ENCODE measurements at regions not wholly inside any gene's neighbourhood (a gene's known extent, or its start where the extent isn't known, plus 50 kb on each side); places are given as distances from the start of the nearest gene placed in this dataset.

- Histone ChIP-seq H3K4me1 (no peaks in the 10 kb centered on the region), H3K4me3 (no peak overlapping the region), H3K9me3 (no peaks in the 10 kb centered on the region), H3K27me3 (no peaks in the 10 kb centered on the region), H3K36me3 (no peaks in the 10 kb centered on the region), H3K27ac (no peak overlapping the region)
- no peak for DNase-seq
- TF ChIP-seq, protein P1, sequence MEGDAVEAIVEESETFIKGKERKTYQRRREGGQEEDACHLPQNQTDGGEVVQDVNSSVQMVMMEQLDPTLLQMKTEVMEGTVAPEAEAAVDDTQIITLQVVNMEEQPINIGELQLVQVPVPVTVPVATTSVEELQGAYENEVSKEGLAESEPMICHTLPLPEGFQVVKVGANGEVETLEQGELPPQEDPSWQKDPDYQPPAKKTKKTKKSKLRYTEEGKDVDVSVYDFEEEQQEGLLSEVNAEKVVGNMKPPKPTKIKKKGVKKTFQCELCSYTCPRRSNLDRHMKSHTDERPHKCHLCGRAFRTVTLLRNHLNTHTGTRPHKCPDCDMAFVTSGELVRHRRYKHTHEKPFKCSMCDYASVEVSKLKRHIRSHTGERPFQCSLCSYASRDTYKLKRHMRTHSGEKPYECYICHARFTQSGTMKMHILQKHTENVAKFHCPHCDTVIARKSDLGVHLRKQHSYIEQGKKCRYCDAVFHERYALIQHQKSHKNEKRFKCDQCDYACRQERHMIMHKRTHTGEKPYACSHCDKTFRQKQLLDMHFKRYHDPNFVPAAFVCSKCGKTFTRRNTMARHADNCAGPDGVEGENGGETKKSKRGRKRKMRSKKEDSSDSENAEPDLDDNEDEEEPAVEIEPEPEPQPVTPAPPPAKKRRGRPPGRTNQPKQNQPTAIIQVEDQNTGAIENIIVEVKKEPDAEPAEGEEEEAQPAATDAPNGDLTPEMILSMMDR (IDR thresholded peaks at IDR 0.05): no peak
- no peak for TF ChIP-seq POLR2A (IDR thresholded peaks at IDR 0.05)
- intact Hi-C loops (cut with DNase I; ENCODE audit: low total_unique reads): no loop called here
These were observed 863.7 kb downstream of the EPHA4 start for GRCh38 chr2:220708366-220708765.

DNA sequence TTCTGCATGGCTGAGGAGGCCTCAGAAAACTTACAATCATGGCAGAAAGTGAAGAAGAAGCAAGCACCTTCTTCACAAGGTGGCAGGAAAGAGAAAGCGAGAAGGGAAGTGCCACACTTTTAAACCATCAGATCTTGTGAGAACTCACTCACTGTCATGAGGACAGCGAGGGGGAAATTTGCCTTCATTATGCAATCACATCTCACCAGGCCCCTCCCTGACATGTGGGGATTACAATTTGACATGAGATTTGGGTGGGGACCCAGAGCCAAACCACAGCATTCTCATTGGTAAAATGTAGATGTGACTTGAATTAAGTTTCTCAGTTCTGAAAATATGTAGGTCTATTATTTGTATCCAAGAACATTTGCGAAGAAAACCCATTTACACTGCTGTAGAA lies 854.8 kb downstream of the EPHA4 start:
- TF ChIP-seq, protein P1 (IDR thresholded peaks at IDR 0.05): no peak
- no peak for TF ChIP-seq POLR2A (IDR thresholded peaks at IDR 0.05)

DNA sequence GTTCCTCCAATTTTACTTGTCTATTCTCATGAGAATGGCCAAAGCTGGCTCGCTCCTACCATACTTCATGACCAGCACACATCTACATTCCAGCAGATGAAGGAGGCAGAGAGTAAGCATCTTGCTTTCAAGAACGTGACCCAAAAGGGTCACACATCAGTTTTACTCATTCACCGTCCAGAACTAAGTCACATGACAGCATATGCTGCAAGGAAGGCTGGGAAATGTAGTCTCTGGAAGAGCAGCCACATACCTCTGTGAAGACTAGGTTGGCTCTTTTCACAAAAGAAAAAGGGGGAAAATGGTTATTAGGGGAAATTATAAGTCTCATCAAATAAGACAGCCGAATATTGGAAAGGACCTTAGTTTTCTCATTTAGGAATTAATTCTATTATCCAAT lies 835.3 kb downstream of the EPHA4 start:
- Histone ChIP-seq H3K4me3 (no peak overlapping the region), H3K4me1 (no peaks in the 10 kb centered on the region), H3K36me3 (no peaks in the 10 kb centered on the region), H3K9me3 (no peaks in the 10 kb centered on the region), H3K27ac (no peak overlapping the region), H3K27me3 (no peaks in the 10 kb centered on the region)
- intact Hi-C loops (cut with DNase I; ENCODE audit: low total_unique reads): no loop called here
- no peak for DNase-seq
- no peak for TF ChIP-seq POLR2A (IDR thresholded peaks at IDR 0.05)
- TF ChIP-seq, protein P1 (IDR thresholded peaks at IDR 0.05): no peak

More for the DNA sequence above, 854.8 kb downstream of the EPHA4 start:
- H3K36me3 ChIP-seq: no peaks in the 10 kb centered on the region
- no peak for DNase-seq
- H3K4me3 ChIP-seq: no peak overlapping the region
- no peaks in the 10 kb centered on the region for H3K27me3 ChIP-seq
- H3K9me3 ChIP-seq: no peaks in the 10 kb centered on the region
- intact Hi-C loops (cut with DNase I; ENCODE audit: low total_unique reads): no loop called here
- H3K27ac ChIP-seq: no peak overlapping the region
- no peaks in the 10 kb centered on the region for H3K4me1 ChIP-seq

DNA sequence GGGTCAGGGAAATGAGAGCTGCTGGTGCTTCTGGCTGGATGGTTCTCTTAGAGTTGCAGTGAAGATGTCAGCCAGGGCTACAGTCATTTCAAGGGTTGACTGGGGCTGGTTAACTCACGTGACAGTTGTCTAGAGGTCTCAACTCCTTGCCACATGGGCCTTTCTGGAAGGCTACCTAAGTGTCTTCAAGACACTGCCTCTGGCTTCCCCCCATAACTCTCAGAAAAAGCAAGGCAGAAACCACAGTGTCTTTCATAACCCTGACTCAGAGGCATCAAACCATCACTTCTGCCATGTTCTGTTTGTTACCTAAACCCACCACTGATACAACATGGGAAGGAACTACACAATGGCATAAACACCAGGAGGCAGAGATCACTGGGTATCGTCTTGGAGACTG lies 828.9 kb downstream of the EPHA4 start:
- Histone ChIP-seq H3K9me3 (no peaks in the 10 kb centered on the region), H3K4me1 (no peaks in the 10 kb centered on the region), H3K36me3 (no peaks in the 10 kb centered on the region), H3K27me3 (no peaks in the 10 kb centered on the region), H3K4me3 (no peak overlapping the region), H3K27ac (no peak overlapping the region)
- no peak for TF ChIP-seq POLR2A (IDR thresholded peaks at IDR 0.05)
- TF ChIP-seq, protein P1 (IDR thresholded peaks at IDR 0.05): no peak
- intact Hi-C loops (cut with DNase I; ENCODE audit: low total_unique reads): no loop called here
- no peak for DNase-seq

GRCh38 chr2:220744861-220745260 lies 827.2 kb downstream of the EPHA4 start:
- Histone ChIP-seq H3K27ac (no peak overlapping the region), H3K4me1 (no peaks in the 10 kb centered on the region), H3K9me3 (no peaks in the 10 kb centered on the region), H3K4me3 (no peak overlapping the region), H3K27me3 (no peaks in the 10 kb centered on the region), H3K36me3 (no peaks in the 10 kb centered on the region)
- intact Hi-C loops (cut with DNase I; ENCODE audit: low total_unique reads): no loop called here
- no peak for DNase-seq
- no peak for TF ChIP-seq POLR2A (IDR thresholded peaks at IDR 0.05)
- TF ChIP-seq, protein P1 (IDR thresholded peaks at IDR 0.05): no peak
